B cell (primary cell): ENCODE measurements at regions not wholly inside any gene's neighbourhood (a gene's known extent, or its start where the extent isn't known, plus 50 kb on each side); places are given as distances from the start of the nearest gene placed in this dataset.

Source experiments
- ATAC-seq: fragments of 200-7000 bp; cut with Tn5 transposase; one replicate; pipeline ENCODE4 v1.10.0; 2021; ENCODE audit warnings: low read depth, mild to moderate bottlenecking, moderate number of reproducible peaks, moderate library complexity
- CTCF ChIA-PET: fragments of 350-600 bp; sonication (Branson Sonifier 250); formaldehyde crosslinking; loops from one replicate; lab custom pipeline; 2021; ENCODE audit warnings: antibody characterized with exemption, inconsistent platforms; lab: Charles Lee
- POLR2A ChIA-PET: fragments of 350-600 bp; sonication (Branson Sonifier 250); formaldehyde crosslinking; loops from one replicate; lab custom pipeline; 2021; ENCODE audit warnings: antibody characterized with exemption; lab: Charles Lee
- DNase-seq: peaks from one replicate; pipeline ENCODE4 v3.0.0; 2013
- H2AFZ ChIP-seq: 2 replicates; pipeline ENCODE4 v1.6.1; 2012; ENCODE audit warnings: mild to moderate bottlenecking, low read depth, low read length; ENCODE audit not compliant: insufficient read depth, poor library complexity, severe bottlenecking
- H3K27ac ChIP-seq, 2 donors: 1 replicate in 1 of 2; 2 replicates in 1 of 2; pipeline ENCODE4 v1.5.1; 2012 to 2013; ENCODE audit warnings: low read length in 2 of 2, mild to moderate bottlenecking in 2 of 2, moderate library complexity in 1 of 2
- H3K27me3 ChIP-seq, 4 experiments: fragments of 200-600 bp in 1 of 4; sonication (generic) in 1 of 4; replicated peaks in 1 of 4; 1 replicate in 2 of 4; 2 replicates in 2 of 4; pipeline versions ENCODE4 v1.6.1 to v1.7.0; 2013 to 2016; ENCODE audit warnings: low read length in 3 of 4, mild to moderate bottlenecking in 2 of 4, mixed read lengths in 1 of 4, moderate library complexity in 1 of 4; ENCODE audit not compliant: insufficient read depth in 4 of 4, control insufficient read depth in 3 of 4; ENCODE audit errors: control extremely low read depth in 1 of 4
- H3K36me3 ChIP-seq, 2 experiments: replicated peaks in 1 of 2; 1 replicate in 1 of 2; 2 replicates in 1 of 2; pipeline versions ENCODE4 v1.6.1 to v1.7.1; 2013; ENCODE audit warnings: low read length in 1 of 2; ENCODE audit not compliant: insufficient read depth in 2 of 2, control insufficient read depth in 1 of 2; ENCODE audit errors: control extremely low read depth in 1 of 2, extremely low read depth in 1 of 2
- H3K4me1 ChIP-seq, 2 donors: fragments of 200-600 bp in 1 of 2; sonication (generic) in 1 of 2; 1 replicate in 1 of 2; 2 replicates in 1 of 2; pipeline versions ENCODE4 v1.5.1 to v1.6.1; 2013 to 2017; ENCODE audit warnings: low read length in 2 of 2; ENCODE audit not compliant: control insufficient read depth in 2 of 2, insufficient read depth in 2 of 2
- H3K4me2 ChIP-seq: replicated peaks from 2 replicates; pipeline ENCODE3; 2012; ENCODE audit warnings: mild to moderate bottlenecking, low read depth, low read length; ENCODE audit not compliant: poor library complexity, severe bottlenecking
- H3K4me3 ChIP-seq, 5 experiments: fragments of 200-600 bp in 1 of 5; sonication (generic) in 1 of 5; 1 replicate in 3 of 5; 2 replicates in 2 of 5; pipeline versions ENCODE4 v1.5.1 to v1.7.0; 2011 to 2016; ENCODE audit warnings: low read length in 4 of 5, mild to moderate bottlenecking in 4 of 5, low read depth in 2 of 5, control low read depth in 1 of 5, moderate library complexity in 1 of 5; ENCODE audit not compliant: insufficient read depth in 1 of 5; ENCODE audit errors: control extremely low read depth in 1 of 5, extremely low read depth in 1 of 5
- H3K79me2 ChIP-seq: fragments of 200-600 bp; sonication (generic); one replicate; pipeline ENCODE4 v1.6.0; 2016; ENCODE audit warnings: low read length; ENCODE audit not compliant: control insufficient read depth, insufficient read depth
- H3K9ac ChIP-seq: fragments of 200-600 bp; sonication (generic); 2 replicates; pipeline ENCODE4 v1.6.1; 2017; ENCODE audit warnings: mild to moderate bottlenecking, low read length, moderate library complexity
- H3K9me3 ChIP-seq, 3 donors: one replicate each; pipeline versions ENCODE4 v1.6.1 to v1.7.1; 2013; ENCODE audit warnings: low read length in 2 of 3; ENCODE audit not compliant: control insufficient read depth in 2 of 3, insufficient read depth in 1 of 3; ENCODE audit errors: control extremely low read depth in 1 of 3
- H4K20me1 ChIP-seq: 2 replicates; pipeline ENCODE4 v1.6.0; 2012; ENCODE audit warnings: mild to moderate bottlenecking, low read length; ENCODE audit not compliant: insufficient read depth, control insufficient read depth, poor library complexity, severe bottlenecking
- H3K27ac Mint-ChIP-seq: one replicate; pipeline ENCODE4 v1.8.0; 2021; ENCODE audit warnings: mixed read lengths
- H3K27me3 Mint-ChIP-seq: one replicate; pipeline ENCODE4 v1.8.0; 2021; ENCODE audit warnings: mixed read lengths
- H3K4me1 Mint-ChIP-seq: one replicate; pipeline ENCODE4 v1.8.0; 2021; ENCODE audit warnings: mixed read lengths
- H3K4me3 Mint-ChIP-seq: one replicate; pipeline ENCODE4 v1.8.0; 2021; ENCODE audit warnings: mixed read lengths
- H3K9me3 Mint-ChIP-seq: one replicate; pipeline ENCODE4 v1.8.0; 2022; ENCODE audit warnings: mixed read lengths; ENCODE audit not compliant: insufficient read depth
- CTCF ChIP-seq: fragments of 200-600 bp; IDR thresholded peaks from one replicate; pipeline ENCODE4 v1.8.0; 2022; ENCODE audit warnings: antibody characterized with exemption, mild to moderate bottlenecking
- EZH2 ChIP-seq: IDR thresholded peaks from 2 replicates; pipeline ENCODE4 v1.6.1; 2012; ENCODE audit warnings: borderline replicate concordance, low read depth, mild to moderate bottlenecking, moderate library complexity, low read length; ENCODE audit not compliant: insufficient read depth, poor library complexity, severe bottlenecking
- WGBS: methylation state at CpG from one replicate; pipeline ENCODE4 v1.1.5; 2013; ENCODE audit warnings: missing lambda C conversion rate; ENCODE audit not compliant: insufficient coverage; 5-methylcytosine and 5-hydroxymethylcytosine counted together
- intact Hi-C: fragments of 100-400 bp; cut with micrococcal nuclease; formaldehyde crosslinking; loops from one replicate; pipeline ENCODE4 v1.10.0; 2022

GRCh38 chr18:71443706-71444480 is 1100.2 kb downstream of the CBLN2 start:
- Mint-ChIP-seq H3K27ac (no peak overlapping the region), H3K27me3 (no peaks in the 10 kb centered on the region), H3K4me3 (no peak overlapping the region), H3K9me3 (peaks cover 6% of the 10 kb centered on the region), H3K4me1 (no peaks in the 10 kb centered on the region)
- Histone ChIP-seq H4K20me1 (no peaks in the 10 kb centered on the region), H3K36me3 (no peaks in the 10 kb centered on the region), H3K4me2 (no peak overlapping the region), H3K4me3 (no peak overlapping the region), H3K79me2 (no peaks in the 10 kb centered on the region), H3K9ac (no peak overlapping the region), H3K27ac (no peak overlapping the region), H2AFZ (no peak overlapping the region), H3K9me3 (peaks cover 0 to 4% (median 2%) of the 10 kb centered on the region in 3 donors), H3K27me3 (no peaks in the 10 kb centered on the region), H3K4me1 (no peaks in the 10 kb centered on the region)
- no peak for ATAC-seq
- no CpG with 5 or more reads among the region's 3 CpGs for WGBS
- CTCF ChIA-PET: no interaction called here
- intact Hi-C loops: no loop called here
- DNase-seq: no peak
- TF ChIP-seq CTCF (no peak), EZH2 (no peak)
- POLR2A ChIA-PET: no interaction called here

- Histone ChIP-seq H3K4me2 (no peak overlapping the region), H2AFZ (no peak overlapping the region), H3K36me3 (no peaks in the 10 kb centered on the region), H3K27ac (no peak overlapping the region), H3K4me3 (no peak overlapping the region), H3K4me1 (no peaks in the 10 kb centered on the region), H4K20me1 (no peaks in the 10 kb centered on the region), H3K27me3 (no peaks in the 10 kb centered on the region), H3K9ac (no peak overlapping the region), H3K9me3 (peaks cover 0 to 4% (median 2%) of the 10 kb centered on the region in 3 donors), H3K79me2 (no peaks in the 10 kb centered on the region)
- Mint-ChIP-seq H3K9me3 (peaks cover 6% of the 10 kb centered on the region), H3K4me3 (no peak overlapping the region), H3K27ac (no peak overlapping the region), H3K4me1 (no peaks in the 10 kb centered on the region), H3K27me3 (no peaks in the 10 kb centered on the region)
- no peak for DNase-seq
- intact Hi-C loops: no loop called here
- TF ChIP-seq CTCF: no peak
- TF ChIP-seq EZH2: no peak
- ChIA-PET POLR2A (no interaction called here), CTCF (no interaction called here)
- ATAC-seq: no peak
- WGBS: 88% methylated on average over 1 of the region's 3 CpGs
These were observed 1101.4 kb downstream of the CBLN2 start for GRCh38 chr18:71442731-71443141.
